Body of pancreas (tissue), 4 donors: ENCODE measurements at regions not wholly inside any gene's neighbourhood (a gene's known extent, or its start where the extent isn't known, plus 50 kb on each side); places are given as distances from the start of the nearest gene placed in this dataset.

Experiments
- POLR2A ChIP-seq, 3 donors: fragments of 450-650 bp; IDR thresholded peaks; one replicate each; pipeline ENCODE4 v1.6.1; 2016; ENCODE audit warnings: antibody characterized with exemption in 3 of 3, mild to moderate bottlenecking in 2 of 3
- TF ChIP-seq, protein P1 (sequence below), 7 experiments: fragments of 450-650 bp in 4 of 7; fragments of 200-600 bp in 3 of 7; sonication (generic) in 3 of 7; IDR thresholded peaks; one replicate each; pipeline ENCODE4 v1.5.1; 2016 to 2019; ENCODE audit warnings: antibody characterized with exemption in 7 of 7

DNA sequence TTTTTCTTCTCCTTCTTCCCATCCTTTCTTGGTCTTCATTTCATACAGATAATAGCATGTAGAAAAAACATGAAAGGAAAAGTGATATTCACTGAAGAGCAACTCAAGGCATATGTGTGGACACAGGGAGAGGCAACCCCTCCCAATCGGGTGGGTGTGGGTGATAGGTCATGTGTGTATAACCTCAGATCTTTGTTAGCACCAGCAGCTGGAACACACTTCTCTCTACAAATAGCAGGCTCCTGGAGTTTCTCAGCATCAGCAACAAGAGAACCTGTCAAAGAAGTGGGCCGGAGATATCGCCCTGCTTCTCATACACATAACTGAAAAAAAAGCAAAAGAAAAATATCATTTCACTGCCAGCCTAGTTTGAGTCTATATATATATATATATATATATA, 426.4 kb downstream of the DTWD2 start:
- no peak for TF ChIP-seq POLR2A (IDR thresholded peaks at IDR 0.05)
- TF ChIP-seq, protein P1, sequence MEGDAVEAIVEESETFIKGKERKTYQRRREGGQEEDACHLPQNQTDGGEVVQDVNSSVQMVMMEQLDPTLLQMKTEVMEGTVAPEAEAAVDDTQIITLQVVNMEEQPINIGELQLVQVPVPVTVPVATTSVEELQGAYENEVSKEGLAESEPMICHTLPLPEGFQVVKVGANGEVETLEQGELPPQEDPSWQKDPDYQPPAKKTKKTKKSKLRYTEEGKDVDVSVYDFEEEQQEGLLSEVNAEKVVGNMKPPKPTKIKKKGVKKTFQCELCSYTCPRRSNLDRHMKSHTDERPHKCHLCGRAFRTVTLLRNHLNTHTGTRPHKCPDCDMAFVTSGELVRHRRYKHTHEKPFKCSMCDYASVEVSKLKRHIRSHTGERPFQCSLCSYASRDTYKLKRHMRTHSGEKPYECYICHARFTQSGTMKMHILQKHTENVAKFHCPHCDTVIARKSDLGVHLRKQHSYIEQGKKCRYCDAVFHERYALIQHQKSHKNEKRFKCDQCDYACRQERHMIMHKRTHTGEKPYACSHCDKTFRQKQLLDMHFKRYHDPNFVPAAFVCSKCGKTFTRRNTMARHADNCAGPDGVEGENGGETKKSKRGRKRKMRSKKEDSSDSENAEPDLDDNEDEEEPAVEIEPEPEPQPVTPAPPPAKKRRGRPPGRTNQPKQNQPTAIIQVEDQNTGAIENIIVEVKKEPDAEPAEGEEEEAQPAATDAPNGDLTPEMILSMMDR (IDR thresholded peaks at IDR 0.05): no peak
